Stimulated activated CD4-positive, alpha-beta T cell treated with anti-CD3 and anti-CD28 coated beads, Interleukin-15, amount 100 ng/mL, for 24 hours (primary cell): ENCODE measurements at regions not wholly inside any gene's neighbourhood (a gene's known extent, or its start where the extent isn't known, plus 50 kb on each side); places are given as distances from the start of the nearest gene placed in this dataset.
"Not testable (repeated sequence)": the region's sequence is repeated elsewhere in the genome, so short reads cannot be mapped to it uniquely, and the experiment has no call there.

ENCODE experiments used
- DNase-seq: peaks from one replicate; pipeline ENCODE4 v3.0.0-alpha.2; 2020

GRCh38 chr16:22572331-22573224, 61.9 kb downstream of the NPIPB5 start:
- not testable (repeated sequence) for DNase-seq

GRCh38 chr16:22573225-22573530, 62.5 kb downstream of the NPIPB5 start:
- DNase-seq = not testable (repeated sequence)

GRCh38 chr16:22576506-22576905, 65.8 kb downstream of the NPIPB5 start:
- not testable (repeated sequence) for DNase-seq

DNA sequence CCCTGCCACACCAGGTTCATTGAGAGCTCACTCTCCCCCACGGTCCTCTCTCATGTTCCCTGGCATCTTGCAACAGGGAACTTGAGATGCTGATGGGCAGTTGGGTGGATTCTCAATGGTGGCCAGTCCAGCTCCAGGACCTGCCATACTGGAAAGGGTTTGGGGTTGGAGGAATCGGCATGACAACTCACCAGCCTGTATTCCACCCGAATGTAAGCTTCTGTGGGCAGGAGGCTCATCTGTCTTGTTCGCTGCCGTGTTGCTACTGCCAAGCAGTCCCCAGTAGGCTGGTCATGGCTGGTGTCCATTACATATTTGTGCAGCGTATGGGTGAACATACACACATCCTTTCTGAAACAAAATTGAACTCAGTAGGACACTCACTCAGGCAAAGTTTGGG, 72.5 kb downstream of the NPIPB5 start:
- not testable (repeated sequence) for DNase-seq

- not testable (repeated sequence) for DNase-seq
These were observed 73.8 kb downstream of the NPIPB5 start for GRCh38 chr16:22584459-22584858.

DNA sequence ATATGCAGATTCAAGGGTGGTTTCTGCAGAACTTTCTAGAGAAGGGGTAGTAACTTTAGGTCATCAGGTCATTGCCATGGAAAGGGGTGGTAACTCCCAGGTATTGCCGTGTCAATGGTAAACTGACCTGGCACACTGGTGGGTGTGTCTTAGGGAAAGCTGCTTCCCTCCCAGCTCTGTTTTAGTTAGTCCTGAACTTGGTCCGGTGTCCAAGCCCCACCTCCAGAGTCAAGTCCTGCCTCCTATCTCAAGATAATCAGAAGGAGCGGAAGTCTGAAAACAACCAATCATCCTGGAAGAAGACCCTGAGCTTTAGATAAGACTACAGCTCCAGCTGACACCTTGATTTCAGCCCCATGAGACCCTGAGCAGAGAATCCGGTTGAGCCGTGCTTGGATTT, 74.2 kb downstream of the NPIPB5 start:
- not testable (repeated sequence) for DNase-seq

- DNase-seq = not testable (repeated sequence)
These were observed 74.7 kb downstream of the NPIPB5 start for GRCh38 chr16:22585431-22585830.

GRCh38 chr16:22586732-22587131, 76.0 kb downstream of the NPIPB5 start:
- not testable (repeated sequence) for DNase-seq

GRCh38 chr16:22589757-22590156, 79.1 kb downstream of the NPIPB5 start:
- DNase-seq = not testable (repeated sequence)

- not testable (repeated sequence) for DNase-seq
These were observed 85.9 kb downstream of the NPIPB5 start for GRCh38 chr16:22596445-22597045.

GRCh38 chr16:22603744-22604143, 93.1 kb downstream of the NPIPB5 start:
- DNase-seq = not testable (repeated sequence)

GRCh38 chr16:22606619-22607018, 95.9 kb downstream of the NPIPB5 start:
- not testable (repeated sequence) for DNase-seq

- not testable (repeated sequence) for DNase-seq
These were observed 99.1 kb downstream of the NPIPB5 start for GRCh38 chr16:22609798-22610197.

DNA sequence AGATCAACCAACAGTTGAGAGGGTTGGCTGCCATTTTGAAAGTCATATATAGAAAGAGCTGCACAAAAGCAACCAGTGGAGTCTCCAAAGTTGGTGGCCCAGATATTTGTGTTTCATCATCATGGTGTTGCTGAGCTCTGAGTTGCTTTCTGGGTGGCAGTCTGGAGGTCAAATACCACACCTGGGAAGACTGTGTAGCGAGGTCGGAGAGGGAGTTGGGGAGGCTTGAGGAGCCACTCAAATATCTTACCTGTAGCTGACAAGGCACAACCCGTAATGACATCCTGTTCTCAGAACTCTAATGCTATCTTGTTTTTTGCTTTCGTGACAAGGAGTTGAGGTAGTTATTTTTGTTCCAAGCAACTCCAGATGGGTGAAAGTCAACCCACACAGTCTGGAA, 100.4 kb downstream of the NPIPB5 start:
- DNase-seq = not testable (repeated sequence)

- DNase-seq = no peak
These were observed 103.7 kb downstream of the NPIPB5 start for GRCh38 chr16:22614271-22614947.

- no peak for DNase-seq
These were observed 108.2 kb downstream of the NPIPB5 start for GRCh38 chr16:22618842-22619241.

DNA sequence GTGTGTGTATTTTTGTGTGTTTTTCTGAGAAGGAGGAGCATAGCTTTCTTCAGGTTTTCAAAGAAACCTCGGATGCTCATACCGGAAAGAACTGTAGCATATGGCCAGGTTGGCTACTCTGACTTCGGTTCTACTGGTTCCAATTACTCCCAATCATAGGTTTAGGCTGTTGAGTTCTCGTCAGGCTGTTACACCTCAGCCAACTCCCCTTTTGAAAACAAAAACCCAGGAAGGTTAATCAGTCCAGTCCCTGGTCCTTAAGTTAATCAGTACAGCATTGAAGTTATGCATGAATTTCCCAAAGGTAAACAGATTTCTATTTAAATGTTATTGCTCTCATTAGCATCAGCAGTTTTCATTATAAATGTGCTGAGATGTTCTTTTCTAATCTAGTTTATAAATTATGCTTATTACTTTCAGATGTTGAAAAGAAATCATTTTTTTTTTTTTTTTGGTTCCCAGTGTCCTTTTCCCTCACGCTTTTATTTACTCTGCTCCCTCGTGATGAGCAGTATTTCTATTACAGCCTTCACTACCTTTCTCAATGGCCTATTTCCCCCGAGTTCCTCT, 111.0 kb downstream of the NPIPB5 start:
- DNase-seq = no peak

DNA sequence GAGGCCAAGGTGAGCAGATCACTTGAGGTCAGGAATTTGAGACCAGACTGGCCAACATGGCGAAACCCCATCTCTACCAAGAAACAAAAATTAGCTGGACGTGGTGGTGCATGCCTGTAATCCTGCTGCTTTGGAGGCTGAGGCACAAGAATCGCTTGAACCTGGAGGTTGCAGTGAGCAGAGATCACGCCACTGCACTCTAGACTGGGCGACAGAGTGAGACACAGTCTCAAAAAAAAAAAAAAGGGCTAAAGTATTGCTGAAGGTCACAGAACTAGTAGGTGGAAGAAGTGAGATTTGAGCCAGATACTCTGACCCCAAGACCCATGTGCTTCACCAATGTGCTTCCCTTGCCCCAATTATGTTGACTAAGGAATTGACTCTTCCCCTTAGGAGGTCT, 112.0 kb downstream of the NPIPB5 start:
- no peak for DNase-seq

- no peak for DNase-seq
These were observed 112.7 kb downstream of the NPIPB5 start for GRCh38 chr16:22623351-22623781.

- DNase-seq = no peak
These were observed 113.5 kb downstream of the NPIPB5 start for GRCh38 chr16:22624038-22624799.

DNA sequence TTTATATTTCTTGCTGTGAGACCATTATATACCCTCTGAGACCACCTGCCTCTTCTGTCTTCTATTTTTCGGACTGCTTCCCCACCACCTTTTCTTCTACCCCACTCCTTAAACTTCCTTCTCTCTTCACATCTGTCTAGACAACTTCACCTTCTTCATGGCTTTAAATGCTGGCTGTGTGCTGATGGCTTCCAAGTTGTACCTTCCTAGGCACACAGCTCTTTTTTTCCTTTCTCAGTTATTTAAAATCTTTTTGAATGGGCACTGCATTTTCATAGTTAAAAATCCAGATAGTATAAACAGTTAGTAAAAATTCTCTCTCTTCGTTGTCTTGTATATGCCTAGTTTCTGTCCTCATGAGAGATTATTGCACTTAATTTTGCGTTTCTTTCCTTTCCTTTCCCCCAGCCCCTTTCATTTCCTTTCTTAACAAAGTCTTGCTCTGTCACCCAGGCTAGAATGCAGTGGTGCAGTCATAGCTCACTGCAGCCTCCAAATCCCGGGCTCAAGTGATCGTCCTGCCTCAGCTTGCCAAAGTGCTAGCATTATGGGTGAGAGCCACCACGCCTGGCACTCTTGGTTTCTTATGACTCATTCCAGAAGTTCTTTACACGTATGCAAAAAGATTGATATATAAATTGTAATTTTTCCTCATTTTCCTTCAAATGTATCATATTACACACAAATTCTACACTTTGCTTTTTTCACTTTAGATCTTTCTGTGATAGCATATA, 114.3 kb downstream of the NPIPB5 start:
- DNase-seq = peak; percentile 5

GRCh38 chr16:22625967-22626366, 115.3 kb downstream of the NPIPB5 start:
- DNase-seq = no peak
